HCT116 (cell line): ENCODE measurements at regions not wholly inside any gene's neighbourhood (a gene's known extent, or its start where the extent isn't known, plus 50 kb on each side); places are given as distances from the start of the nearest gene placed in this dataset.

Source experiments
- CBX3 ChIP-seq: IDR thresholded peaks from 2 replicates; pipeline ENCODE4 v1.6.1; 2012; ENCODE audit warnings: low read depth
- EZH2phosphoT487 ChIP-seq: fragments of 200-600 bp; IDR thresholded peaks from 2 replicates; pipeline ENCODE4 v1.6.1; 2018; ENCODE audit warnings: antibody characterized with exemption, borderline replicate concordance
- JUND ChIP-seq: IDR thresholded peaks from 2 replicates; pipeline ENCODE4 v1.6.1; 2012
- POLR2AphosphoS5 ChIP-seq: IDR thresholded peaks from 2 replicates; pipeline ENCODE4 v1.6.1; 2011; ENCODE audit warnings: mild to moderate bottlenecking, low read depth, low read length, moderate library complexity
- SP1 ChIP-seq: IDR thresholded peaks from 2 replicates; pipeline ENCODE4 v1.6.1; 2012; ENCODE audit warnings: low read depth
- TF ChIP-seq, protein P1 (sequence below), 3 experiments: fragments of 200-600 bp in 1 of 3; sonication (generic) in 1 of 3; IDR thresholded peaks in 2 of 3; conservative IDR thresholded peaks in 1 of 3; 2 replicates each; pipeline ENCODE4 v1.5.1; 2012 to 2017; ENCODE audit warnings: low read depth in 2 of 3, low read length in 2 of 3, antibody characterized with exemption in 1 of 3, borderline replicate concordance in 1 of 3, control low read depth in 1 of 3, mild to moderate bottlenecking in 1 of 3, mixed read lengths in 1 of 3, mixed run types in 1 of 3, moderate library complexity in 1 of 3; ENCODE audit not compliant: insufficient read depth in 1 of 3
- TF ChIP-seq, protein P2 (sequence below): IDR thresholded peaks from 2 replicates; pipeline ENCODE4 v1.6.1; 2012

DNA sequence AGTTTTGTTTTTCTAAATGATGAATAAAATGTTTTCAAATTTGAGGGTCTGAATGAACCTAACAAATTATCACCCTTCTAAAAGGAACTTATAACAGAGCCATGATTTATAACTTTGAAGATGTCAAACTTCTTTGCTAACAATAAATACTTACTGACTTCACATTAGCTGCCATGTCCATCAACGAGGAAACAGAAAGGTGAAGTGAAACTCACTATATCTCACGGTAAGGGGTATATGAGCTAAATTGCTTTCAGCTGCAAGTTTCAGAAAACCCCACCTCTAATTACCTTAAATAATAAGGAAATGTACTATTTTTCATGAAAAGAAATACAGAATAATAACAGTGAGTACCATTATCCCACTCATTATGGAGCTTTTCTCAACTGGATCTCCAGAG is 350.8 kb upstream of the NT5C1B start:
- no peak for TF ChIP-seq POLR2AphosphoS5
- TF ChIP-seq, protein P1, sequence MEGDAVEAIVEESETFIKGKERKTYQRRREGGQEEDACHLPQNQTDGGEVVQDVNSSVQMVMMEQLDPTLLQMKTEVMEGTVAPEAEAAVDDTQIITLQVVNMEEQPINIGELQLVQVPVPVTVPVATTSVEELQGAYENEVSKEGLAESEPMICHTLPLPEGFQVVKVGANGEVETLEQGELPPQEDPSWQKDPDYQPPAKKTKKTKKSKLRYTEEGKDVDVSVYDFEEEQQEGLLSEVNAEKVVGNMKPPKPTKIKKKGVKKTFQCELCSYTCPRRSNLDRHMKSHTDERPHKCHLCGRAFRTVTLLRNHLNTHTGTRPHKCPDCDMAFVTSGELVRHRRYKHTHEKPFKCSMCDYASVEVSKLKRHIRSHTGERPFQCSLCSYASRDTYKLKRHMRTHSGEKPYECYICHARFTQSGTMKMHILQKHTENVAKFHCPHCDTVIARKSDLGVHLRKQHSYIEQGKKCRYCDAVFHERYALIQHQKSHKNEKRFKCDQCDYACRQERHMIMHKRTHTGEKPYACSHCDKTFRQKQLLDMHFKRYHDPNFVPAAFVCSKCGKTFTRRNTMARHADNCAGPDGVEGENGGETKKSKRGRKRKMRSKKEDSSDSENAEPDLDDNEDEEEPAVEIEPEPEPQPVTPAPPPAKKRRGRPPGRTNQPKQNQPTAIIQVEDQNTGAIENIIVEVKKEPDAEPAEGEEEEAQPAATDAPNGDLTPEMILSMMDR (IDR thresholded peaks at IDR 0.05 in 2 of 3, conservative IDR thresholded peaks at IDR 0.05 in 1 of 3; ENCODE audit: borderline replicate concordance in 1 of 3, insufficient read depth in 1 of 3, low read depth in 2 of 3, low read length in 2 of 3), result no peak
- TF ChIP-seq SP1, result no peak
- no peak for TF ChIP-seq JUND
- no peak for TF ChIP-seq EZH2phosphoT487
- TF ChIP-seq, protein P2, sequence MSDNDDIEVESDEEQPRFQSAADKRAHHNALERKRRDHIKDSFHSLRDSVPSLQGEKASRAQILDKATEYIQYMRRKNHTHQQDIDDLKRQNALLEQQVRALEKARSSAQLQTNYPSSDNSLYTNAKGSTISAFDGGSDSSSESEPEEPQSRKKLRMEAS, result no peak
- no peak for TF ChIP-seq CBX3
